Mesothelial cell of epicardium (in vitro differentiated cells): ENCODE measurements at regions not wholly inside any gene's neighbourhood (a gene's known extent, or its start where the extent isn't known, plus 50 kb on each side); places are given as distances from the start of the nearest gene placed in this dataset.
"Not testable (repeated sequence)": the region's sequence is repeated elsewhere in the genome, so short reads cannot be mapped to it uniquely, and the experiment has no call there.

Experiments used
- DNase-seq, 2 experiments: peaks; one replicate each; pipeline ENCODE4 v3.0.0; 2021; ENCODE audit warnings: low spot score in 2 of 2; ENCODE audit not compliant: unreplicated experiment in 2 of 2
- H3K27ac Mint-ChIP-seq: 2 replicates; pipeline ENCODE4 v1.8.0; 2021; ENCODE audit warnings: mixed read lengths
- H3K27me3 Mint-ChIP-seq: 2 replicates; pipeline ENCODE4 v1.8.0; 2021; ENCODE audit warnings: low read depth, mixed read lengths
- H3K36me3 Mint-ChIP-seq: 2 replicates; pipeline ENCODE4 v1.8.0; 2021; ENCODE audit warnings: mixed read lengths
- H3K4me1 Mint-ChIP-seq: 2 replicates; pipeline ENCODE4 v1.8.0; 2021; ENCODE audit warnings: mixed read lengths
- H3K4me3 Mint-ChIP-seq: 2 replicates; pipeline ENCODE4 v1.8.0; 2021; ENCODE audit warnings: mild to moderate bottlenecking, moderate library complexity, mixed read lengths
- H3K9me3 Mint-ChIP-seq: 2 replicates; pipeline ENCODE4 v1.8.0; 2021; ENCODE audit warnings: mixed read lengths
- CTCF ChIP-seq: fragments of 200-600 bp; sonication (generic); IDR thresholded peaks from one replicate; pipeline ENCODE4 v1.5.0; 2021; ENCODE audit warnings: antibody characterized with exemption; ENCODE audit not compliant: unreplicated experiment

GRCh38 chr22:33986167-33986771 is 66.0 kb upstream of the LARGE1 start:
- Mint-ChIP-seq H3K27ac (no peak overlapping the region), H3K4me1 (no peaks in the 10 kb centered on the region), H3K27me3 (peaks cover 3% of the 10 kb centered on the region), H3K36me3 (no peaks in the 10 kb centered on the region), H3K4me3 (no peak overlapping the region), H3K9me3 (no peaks in the 10 kb centered on the region)
- TF ChIP-seq CTCF: no peak
- no peak for DNase-seq

GRCh38 chr22:33986954-33987353 is 66.7 kb upstream of the LARGE1 start:
- H3K27ac Mint-ChIP-seq: no peak overlapping the region
- TF ChIP-seq CTCF: no peak
- peaks cover 5% of the 10 kb centered on the region for H3K27me3 Mint-ChIP-seq
- no peaks in the 10 kb centered on the region for H3K36me3 Mint-ChIP-seq
- H3K4me1 Mint-ChIP-seq: no peaks in the 10 kb centered on the region
- H3K4me3 Mint-ChIP-seq: no peak overlapping the region
- no peaks in the 10 kb centered on the region for H3K9me3 Mint-ChIP-seq
- no peak for DNase-seq

- H3K4me1 Mint-ChIP-seq, H3K9me3 Mint-ChIP-seq, H3K27ac Mint-ChIP-seq, H3K36me3 Mint-ChIP-seq, H3K4me3 Mint-ChIP-seq, H3K27me3 Mint-ChIP-seq, DNase-seq: not testable (repeated sequence)
These were observed 69.0 kb upstream of the LARGE1 start for GRCh38 chr22:33989263-33989662.

GRCh38 chr22:33991620-33992019 is 71.3 kb upstream of the LARGE1 start:
- H3K9me3 Mint-ChIP-seq: peaks cover 9% of the 10 kb centered on the region
- no peaks in the 10 kb centered on the region for H3K36me3 Mint-ChIP-seq
- DNase-seq: no peak
- H3K27me3 Mint-ChIP-seq: peaks cover 6% of the 10 kb centered on the region
- H3K4me3 Mint-ChIP-seq: no peak overlapping the region
- H3K4me1 Mint-ChIP-seq: no peaks in the 10 kb centered on the region
- no peak for TF ChIP-seq CTCF
- H3K27ac Mint-ChIP-seq: no peak overlapping the region

GRCh38 chr22:33996824-33997223 is 76.5 kb upstream of the LARGE1 start:
- no peak for DNase-seq
- Mint-ChIP-seq H3K27me3 (peaks cover 3% of the 10 kb centered on the region), H3K4me3 (no peak overlapping the region), H3K27ac (no peak overlapping the region), H3K9me3 (peaks cover 45% of the 10 kb centered on the region), H3K4me1 (no peaks in the 10 kb centered on the region), H3K36me3 (peaks cover 2% of the 10 kb centered on the region)
- no peak for TF ChIP-seq CTCF

- Mint-ChIP-seq H3K27ac (no peak overlapping the region), H3K4me1 (no peaks in the 10 kb centered on the region), H3K4me3 (no peak overlapping the region), H3K36me3 (peaks cover 2% of the 10 kb centered on the region), H3K9me3 (peaks cover 56% of the 10 kb centered on the region), H3K27me3 (no peaks in the 10 kb centered on the region)
- no peak for DNase-seq
- no peak for TF ChIP-seq CTCF
These were observed 80.7 kb upstream of the LARGE1 start for GRCh38 chr22:34000879-34001526.
